MM.1S (cell line): ENCODE measurements at regions not wholly inside any gene's neighbourhood (a gene's known extent, or its start where the extent isn't known, plus 50 kb on each side); places are given as distances from the start of the nearest gene placed in this dataset.

Experiments used
- CTCF ChIP-seq: fragments of 300-600 bp; sonication (generic); IDR thresholded peaks from 2 replicates; pipeline ENCODE4 v1.5.1; 2016; ENCODE audit warnings: antibody characterized with exemption, low read length, mixed read lengths
- EZH2 ChIP-seq: fragments of 300-600 bp; sonication (generic); optimal IDR thresholded peaks from 2 replicates; pipeline ENCODE3; 2017; ENCODE audit warnings: low read depth, mild to moderate bottlenecking, antibody characterized with exemption, low read length, mixed read lengths
- EZH2phosphoT487 ChIP-seq: fragments of 300-600 bp; sonication (generic); IDR thresholded peaks from 2 replicates; pipeline ENCODE4 v1.6.1; 2018; ENCODE audit warnings: antibody characterized with exemption, low read length

DNA sequence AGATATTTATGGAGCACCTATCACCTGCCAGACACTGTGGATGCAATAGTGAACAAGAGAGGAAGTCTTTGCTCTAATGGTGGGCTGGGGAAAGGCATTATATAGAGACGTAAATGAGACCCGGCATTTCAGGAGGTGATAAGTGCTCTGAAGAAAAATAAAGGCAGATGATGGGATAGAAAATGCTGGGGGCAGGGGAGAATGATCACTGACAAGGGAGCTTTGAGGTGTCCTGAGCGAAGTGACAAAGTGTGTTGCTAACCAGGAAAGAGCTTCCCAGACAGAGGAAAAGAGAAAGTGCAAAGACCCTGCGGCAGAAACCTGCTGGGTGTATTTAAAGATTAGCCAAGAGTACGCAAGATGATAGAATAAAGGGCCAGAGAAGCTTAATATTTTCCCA lies 1096.1 kb downstream of the BCL11B start:
- TF ChIP-seq EZH2 (no peak), CTCF (no peak), EZH2phosphoT487 (no peak)
